Heart left ventricle (tissue), 16 donors: ENCODE measurements at regions not wholly inside any gene's neighbourhood (a gene's known extent, or its start where the extent isn't known, plus 50 kb on each side); places are given as distances from the start of the nearest gene placed in this dataset.
A peak's percentile ranks its signal among the peaks of the same experiment; 100 is the strongest.

Experiments
- ATAC-seq, 4 donors: fragments of 200-7000 bp; cut with Tn5 transposase; one replicate each; pipeline ENCODE4 v1.9.1; 2020 to 2022; ENCODE audit warnings: moderate library complexity in 4 of 4, mild to moderate bottlenecking in 3 of 4, moderate number of reproducible peaks in 1 of 4
- DNase-seq, 5 donors: peaks; one replicate each; pipeline ENCODE4 v3.0.0-alpha.2; 2020
- H3K27ac ChIP-seq, 12 donors: fragments of 200-600 bp; sonication (generic) in 4 of 12; one replicate each; pipeline versions ENCODE4 v1.5.0 to v1.8.0; 2016 to 2022; ENCODE audit warnings: mild to moderate bottlenecking in 2 of 12
- H3K27me3 ChIP-seq, 9 donors: fragments of 200-600 bp; sonication (generic) in 2 of 9; one replicate each; pipeline versions ENCODE4 v1.5.1 to v1.8.0; 2016 to 2022; ENCODE audit warnings: mild to moderate bottlenecking in 3 of 9
- H3K36me3 ChIP-seq, 9 donors: fragments of 200-600 bp; sonication (generic) in 2 of 9; one replicate each; pipeline versions ENCODE4 v1.5.0 to v1.8.0; 2018 to 2022; ENCODE audit warnings: mild to moderate bottlenecking in 2 of 9
- H3K4me1 ChIP-seq, 12 donors: fragments of 200-600 bp; sonication (generic) in 4 of 12; one replicate each; pipeline versions ENCODE4 v1.5.0 to v1.8.0; 2016 to 2022; ENCODE audit warnings: mild to moderate bottlenecking in 3 of 12
- H3K4me3 ChIP-seq, 12 donors: fragments of 200-600 bp; sonication (generic) in 4 of 12; one replicate each; pipeline versions ENCODE4 v1.5.0 to v1.8.0; 2017 to 2022; ENCODE audit warnings: mild to moderate bottlenecking in 9 of 12, moderate library complexity in 4 of 12
- H3K9me3 ChIP-seq, 12 donors: fragments of 200-600 bp; sonication (generic) in 4 of 12; one replicate each; pipeline versions ENCODE4 v1.5.0 to v1.8.0; 2016 to 2022; ENCODE audit warnings: mild to moderate bottlenecking in 1 of 12
- CTCF ChIP-seq, 12 donors: fragments of 200-600 bp; sonication (generic) in 4 of 12; IDR thresholded peaks; one replicate each; pipeline versions ENCODE4 v1.5.0 to v1.8.0; 2018 to 2022; ENCODE audit warnings: antibody characterized with exemption in 12 of 12, mild to moderate bottlenecking in 5 of 12
- POLR2A ChIP-seq, 2 donors: fragments of 450-650 bp; IDR thresholded peaks; one replicate each; pipeline ENCODE4 v1.6.1; 2017; ENCODE audit warnings: antibody characterized with exemption in 2 of 2, mild to moderate bottlenecking in 2 of 2, moderate library complexity in 2 of 2
- WGBS, 4 donors: extraction: QIAGEN DNeasy Blood & Tissue Kit in 2 of 4; methylation state at CpG; one replicate each; pipeline versions ENCODE4 v1.1.5 to v1.1.7; 2013 to 2018; 5-methylcytosine and 5-hydroxymethylcytosine counted together
- intact Hi-C, 10 donors: fragments of 100-400 bp; cut with DNase I; formaldehyde crosslinking; loops; one replicate each; pipeline versions ENCODE4 v1.11.1 to v1.14.2; 2022
- donor health status: ischemic (EF 13 %, LVEDD 7.1; RV severe dilation, severe dysfunction).
- donor health status: healthy with polysubstance abuse.
- donor health status: DM: no; HTN: yes; CAD: no.
- donor health status: DM: no; HTN: no; CAD: no.
- donor health status: ischemic (EF 25% LVEDD 6.9; RV normal size, moderate dysfunction).
- donor health status: ischemic (EF 25% LVEDD 5.7; RV mildly dilated, moderate dysfunction).
- donor health status: healthy.
- donor health status: DM: yes; HTN: yes; CAD: no.
- donor health status: ischemic (EF 35%, LVEDD 5.7; RV mildly dilated, moderate dysfunction).
- donor health status: nonischemic (EF 11% LVEDD 7.7; RV severe dilation, severe dysfunction).
- donor health status: DM: yes; HTN: yes; CAD: no.
- donor health status: PGD.
- donor health status: ischemic (EF 29% LVEDD 5.4; RV normal size, mild dysfunction).
- donor health status: nonischemic (EF 23%, LVEDD 6.1; RV moderate dilation, normal function).

- no peak overlapping the region for H3K4me3 ChIP-seq
- intact Hi-C loops, result no loop called here
- no peaks in the 10 kb centered on the region for H3K27me3 ChIP-seq
- ATAC-seq, result no peak
- H3K27ac ChIP-seq, result peak overlapping the region in 6 of 12 donors; percentile 9 to 62 (median 40)
- no peak for DNase-seq
- H3K9me3 ChIP-seq, result peaks cover 0 to 17% (median 6%) of the 10 kb centered on the region in 12 donors
- TF ChIP-seq POLR2A (IDR thresholded peaks at IDR 0.05) (no peak), CTCF (IDR thresholded peaks at IDR 0.05) (no peak)
- H3K36me3 ChIP-seq, result no peaks in the 10 kb centered on the region
- WGBS, 4 donors, result 71 to 85% (median 78%) methylated on average over 2 of the region's 2 CpGs
- H3K4me1 ChIP-seq, result peaks cover 0 to 39% (median 4%) of the 10 kb centered on the region in 12 donors
Measured at GRCh38 chr2:215771241-215771640, 242.1 kb downstream of the MREG start.

- Histone ChIP-seq H3K4me3 (no peak overlapping the region), H3K9me3 (peaks cover 0 to 17% (median 6%) of the 10 kb centered on the region in 12 donors), H3K27ac (peak overlapping the region in 3 of 12 donors; percentile 39 to 62 (median 56)), H3K4me1 (peaks cover 0 to 39% (median 4%) of the 10 kb centered on the region in 12 donors), H3K27me3 (no peaks in the 10 kb centered on the region), H3K36me3 (no peaks in the 10 kb centered on the region)
- no peak for DNase-seq
- 89 to 92% (median 92%) methylated on average over 4 of the region's 4 CpGs for WGBS, 4 donors
- ATAC-seq, result no peak
- intact Hi-C loops, result no loop called here
- TF ChIP-seq CTCF (IDR thresholded peaks at IDR 0.05) (no peak), POLR2A (IDR thresholded peaks at IDR 0.05) (no peak)
Measured at GRCh38 chr2:215770668-215771067, 242.7 kb downstream of the MREG start.

- no peak for DNase-seq
- 82 to 89% (median 88%) methylated on average over 2 of the region's 2 CpGs for WGBS, 4 donors
- no peak overlapping the region for H3K4me3 ChIP-seq
- H3K9me3 ChIP-seq, result peaks cover 0 to 17% (median 6%) of the 10 kb centered on the region in 12 donors
- no peak for TF ChIP-seq CTCF (IDR thresholded peaks at IDR 0.05)
- TF ChIP-seq POLR2A (IDR thresholded peaks at IDR 0.05), result no peak
- ATAC-seq, result no peak
- intact Hi-C loops, result no loop called here
- peak overlapping the region in 1 of 12 donors; percentile 43 for H3K27ac ChIP-seq
- H3K36me3 ChIP-seq, result no peaks in the 10 kb centered on the region
- H3K27me3 ChIP-seq, result no peaks in the 10 kb centered on the region
- H3K4me1 ChIP-seq, result peaks cover 0 to 34% (median 4%) of the 10 kb centered on the region in 12 donors
Measured at GRCh38 chr2:215769246-215769645, 244.1 kb downstream of the MREG start.

GRCh38 chr2:215767625-215768024 is 245.7 kb downstream of the MREG start:
- H3K27me3 ChIP-seq, result no peaks in the 10 kb centered on the region
- WGBS, 4 donors, result 93 to 98% (median 95%) methylated on average over 1 of the region's 1 CpG
- DNase-seq, result no peak
- H3K4me3 ChIP-seq, result no peak overlapping the region
- intact Hi-C loops, result no loop called here
- no peak for ATAC-seq
- TF ChIP-seq CTCF (IDR thresholded peaks at IDR 0.05) (no peak), POLR2A (IDR thresholded peaks at IDR 0.05) (no peak)
- no peaks in the 10 kb centered on the region for H3K36me3 ChIP-seq
- no peak overlapping the region for H3K27ac ChIP-seq
- peaks cover 0 to 17% (median 6%) of the 10 kb centered on the region in 12 donors for H3K9me3 ChIP-seq
- peaks cover 0 to 18% (median 0%) of the 10 kb centered on the region in 12 donors for H3K4me1 ChIP-seq
